ENCODE measurements at regions not wholly inside any gene's neighbourhood (a gene's known extent, or its start where the extent isn't known, plus 50 kb on each side); places are given as distances from the start of the nearest gene placed in this dataset.

- peak; percentile 74 for DNase-seq (ENCODE audit: low read depth)
- no peak overlapping the region for H3K4me3 ChIP-seq (ENCODE audit: low read length)
- no peak for TF ChIP-seq CTCF (conservative IDR thresholded peaks at IDR 0.05; ENCODE audit: low read length)
Measured at GRCh38 chr18:60445341-60445740, 72.8 kb upstream of the MC4R start.

GRCh38 chr18:60446821-60447220 is 74.2 kb upstream of the MC4R start:
- peak; percentile 64 for DNase-seq (ENCODE audit: low read depth)
- no peak overlapping the region for H3K4me3 ChIP-seq (ENCODE audit: low read length)
- TF ChIP-seq CTCF (conservative IDR thresholded peaks at IDR 0.05; ENCODE audit: low read length), result no peak

- TF ChIP-seq CTCF (conservative IDR thresholded peaks at IDR 0.05; ENCODE audit: low read length), result no peak
- DNase-seq (ENCODE audit: low read depth), result no peak
- no peak overlapping the region for H3K4me3 ChIP-seq (ENCODE audit: low read length)
Measured at GRCh38 chr18:60448487-60449267, 76.1 kb upstream of the MC4R start.

GRCh38 chr18:60452421-60452820 is 79.8 kb upstream of the MC4R start:
- DNase-seq (ENCODE audit: low read depth), result peak; percentile 74
- H3K4me3 ChIP-seq (ENCODE audit: low read length), result no peak overlapping the region
- no peak for TF ChIP-seq CTCF (conservative IDR thresholded peaks at IDR 0.05; ENCODE audit: low read length)

GRCh38 chr18:60466677-60467076 is 94.1 kb upstream of the MC4R start:
- TF ChIP-seq CTCF (conservative IDR thresholded peaks at IDR 0.05; ENCODE audit: low read length), result no peak
- no peak overlapping the region for H3K4me3 ChIP-seq (ENCODE audit: low read length)
- DNase-seq (ENCODE audit: low read depth), result peak; percentile 91

- H3K4me3 ChIP-seq (ENCODE audit: low read length), result peak overlapping the region; percentile 5; the same call in 1 of the 2 replicates
- TF ChIP-seq CTCF (conservative IDR thresholded peaks at IDR 0.05; ENCODE audit: low read length), result no peak
Measured at GRCh38 chr18:60469387-60470100, 97.0 kb upstream of the MC4R start.

GRCh38 chr18:60471652-60472051 is 99.1 kb upstream of the MC4R start:
- DNase-seq (ENCODE audit: low read depth), result peak; percentile 63
- H3K4me3 ChIP-seq (ENCODE audit: low read length), result no peak overlapping the region
- TF ChIP-seq CTCF (conservative IDR thresholded peaks at IDR 0.05; ENCODE audit: low read length), result no peak

More at GRCh38 chr18:60469387-60470100, 97.0 kb upstream of the MC4R start:
- DNase-seq (ENCODE audit: low read depth), result no peak
